Neutrophil (primary cell): ENCODE measurements at regions not wholly inside any gene's neighbourhood (a gene's known extent, or its start where the extent isn't known, plus 50 kb on each side); places are given as distances from the start of the nearest gene placed in this dataset.
"Not testable (repeated sequence)": the region's sequence is repeated elsewhere in the genome, so short reads cannot be mapped to it uniquely, and the experiment has no call there.

Source experiments
- H3K27ac ChIP-seq: fragments of 200-600 bp; sonication (generic); 2 replicates; pipeline ENCODE4 v1.5.1; 2016; ENCODE audit warnings: mild to moderate bottlenecking, moderate library complexity
- H3K27me3 ChIP-seq: fragments of 200-600 bp; sonication (generic); 2 replicates; pipeline ENCODE4 v1.6.0; 2016; ENCODE audit warnings: mild to moderate bottlenecking
- H3K36me3 ChIP-seq: fragments of 200-600 bp; sonication (generic); 2 replicates; pipeline ENCODE4 v1.5.1; 2017
- H3K4me1 ChIP-seq, 2 experiments: fragments of 200-600 bp in 1 of 2; sonication (generic) in 1 of 2; 1 replicate in 1 of 2; 2 replicates in 1 of 2; pipeline versions ENCODE4 v1.5.1 to v1.6.1; 2013 to 2016; ENCODE audit warnings: low read depth in 1 of 2, low read length in 1 of 2, mild to moderate bottlenecking in 1 of 2, moderate library complexity in 1 of 2; ENCODE audit not compliant: control insufficient read depth in 1 of 2, insufficient read depth in 1 of 2
- H3K4me3 ChIP-seq, 2 experiments: fragments of 200-600 bp in 1 of 2; sonication (generic) in 1 of 2; 1 replicate in 1 of 2; 2 replicates in 1 of 2; pipeline ENCODE4 v1.5.1; 2013 to 2016; ENCODE audit warnings: low read depth in 1 of 2, low read length in 1 of 2, mild to moderate bottlenecking in 1 of 2, moderate library complexity in 1 of 2
- H3K9me3 ChIP-seq: fragments of 200-600 bp; sonication (generic); 2 replicates; pipeline ENCODE4 v1.5.1; 2016
- TF ChIP-seq, protein P1 (sequence below): fragments of 200-600 bp; sonication (generic); IDR thresholded peaks from 2 replicates; pipeline ENCODE4 v1.5.1; 2016; ENCODE audit warnings: antibody characterized with exemption

DNA sequence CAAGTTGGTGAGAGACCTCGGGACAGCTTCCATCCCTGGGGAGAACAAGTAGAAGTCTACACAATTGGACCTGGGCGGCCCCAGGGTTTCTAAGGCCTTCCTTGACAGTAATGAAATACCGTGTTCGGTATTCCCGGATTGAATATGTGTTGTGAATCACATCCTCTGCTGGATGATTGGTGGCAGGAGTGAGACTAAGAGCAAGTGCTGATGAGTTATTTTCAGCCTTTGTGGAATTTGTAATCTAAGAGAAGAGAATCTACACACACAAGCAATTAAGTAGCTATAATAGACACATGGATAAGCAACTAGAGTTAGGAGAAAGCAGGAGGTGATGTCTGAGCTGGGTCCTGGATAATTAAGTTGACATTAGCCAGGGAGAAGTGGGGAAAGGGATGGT lies 64.8 kb upstream of the VWC2 start:
- Histone ChIP-seq H3K27me3 (no peaks in the 10 kb centered on the region), H3K36me3 (no peaks in the 10 kb centered on the region), H3K27ac (no peak overlapping the region), H3K4me3 (no peak overlapping the region), H3K9me3 (no peaks in the 10 kb centered on the region), H3K4me1 (no peaks in the 10 kb centered on the region)
- TF ChIP-seq, protein P1, sequence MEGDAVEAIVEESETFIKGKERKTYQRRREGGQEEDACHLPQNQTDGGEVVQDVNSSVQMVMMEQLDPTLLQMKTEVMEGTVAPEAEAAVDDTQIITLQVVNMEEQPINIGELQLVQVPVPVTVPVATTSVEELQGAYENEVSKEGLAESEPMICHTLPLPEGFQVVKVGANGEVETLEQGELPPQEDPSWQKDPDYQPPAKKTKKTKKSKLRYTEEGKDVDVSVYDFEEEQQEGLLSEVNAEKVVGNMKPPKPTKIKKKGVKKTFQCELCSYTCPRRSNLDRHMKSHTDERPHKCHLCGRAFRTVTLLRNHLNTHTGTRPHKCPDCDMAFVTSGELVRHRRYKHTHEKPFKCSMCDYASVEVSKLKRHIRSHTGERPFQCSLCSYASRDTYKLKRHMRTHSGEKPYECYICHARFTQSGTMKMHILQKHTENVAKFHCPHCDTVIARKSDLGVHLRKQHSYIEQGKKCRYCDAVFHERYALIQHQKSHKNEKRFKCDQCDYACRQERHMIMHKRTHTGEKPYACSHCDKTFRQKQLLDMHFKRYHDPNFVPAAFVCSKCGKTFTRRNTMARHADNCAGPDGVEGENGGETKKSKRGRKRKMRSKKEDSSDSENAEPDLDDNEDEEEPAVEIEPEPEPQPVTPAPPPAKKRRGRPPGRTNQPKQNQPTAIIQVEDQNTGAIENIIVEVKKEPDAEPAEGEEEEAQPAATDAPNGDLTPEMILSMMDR = no peak

DNA sequence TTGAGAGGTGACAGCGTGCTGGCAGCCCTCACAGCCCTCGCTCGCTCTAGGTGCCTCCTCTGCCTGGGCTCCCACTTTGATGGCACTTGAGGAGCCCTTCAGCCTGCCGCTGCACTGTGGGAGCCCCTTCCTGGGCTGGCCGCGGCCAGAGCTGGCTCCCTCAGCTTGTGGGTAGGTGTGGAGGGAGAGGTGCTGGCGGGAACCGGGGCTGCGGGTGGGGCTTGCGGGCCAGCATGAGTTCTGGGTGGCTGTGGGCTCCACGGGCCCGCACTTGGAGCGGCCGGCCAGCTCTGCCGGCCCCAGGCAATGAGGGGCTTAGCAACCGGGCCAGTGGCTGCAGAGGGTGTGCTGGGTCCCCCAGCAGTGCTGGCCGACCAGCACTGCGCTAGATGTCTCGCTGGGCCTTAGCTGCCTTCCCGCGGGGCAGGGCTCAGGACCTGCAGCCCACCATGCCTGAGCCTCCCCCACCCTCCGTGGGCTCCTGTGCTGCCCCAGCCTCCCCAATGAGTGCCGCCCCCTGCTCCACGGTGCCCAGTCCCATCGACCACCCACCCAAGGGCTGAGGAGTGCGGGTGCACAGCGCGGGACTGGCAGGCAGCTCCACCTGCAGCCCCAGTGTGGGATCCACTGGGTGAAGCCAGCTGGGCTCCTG lies 62.2 kb upstream of the VWC2 start:
- not testable (repeated sequence) for H3K4me3 ChIP-seq, H3K36me3 ChIP-seq, H3K27ac ChIP-seq, H3K4me1 ChIP-seq, H3K9me3 ChIP-seq, H3K27me3 ChIP-seq

DNA sequence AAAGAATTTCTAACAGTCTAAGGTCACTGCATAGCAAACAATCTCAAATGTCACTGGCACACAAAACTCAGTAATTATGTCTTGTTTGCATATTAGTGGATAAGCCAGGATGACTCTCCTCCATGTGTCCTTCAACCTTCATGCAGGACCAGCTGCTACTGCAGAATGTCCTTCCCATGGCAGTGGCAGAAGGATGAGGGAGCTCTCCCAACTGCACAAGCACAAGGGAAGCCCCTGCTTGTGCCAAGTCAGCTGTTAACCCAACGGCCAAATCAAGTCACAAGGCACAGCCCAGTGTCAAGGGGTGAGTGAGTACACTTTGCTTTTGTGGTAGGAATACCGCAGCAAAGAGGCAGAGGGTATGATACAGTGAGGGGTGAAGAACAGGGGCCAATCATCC lies 59.3 kb upstream of the VWC2 start:
- H3K36me3 ChIP-seq = no peaks in the 10 kb centered on the region

DNA sequence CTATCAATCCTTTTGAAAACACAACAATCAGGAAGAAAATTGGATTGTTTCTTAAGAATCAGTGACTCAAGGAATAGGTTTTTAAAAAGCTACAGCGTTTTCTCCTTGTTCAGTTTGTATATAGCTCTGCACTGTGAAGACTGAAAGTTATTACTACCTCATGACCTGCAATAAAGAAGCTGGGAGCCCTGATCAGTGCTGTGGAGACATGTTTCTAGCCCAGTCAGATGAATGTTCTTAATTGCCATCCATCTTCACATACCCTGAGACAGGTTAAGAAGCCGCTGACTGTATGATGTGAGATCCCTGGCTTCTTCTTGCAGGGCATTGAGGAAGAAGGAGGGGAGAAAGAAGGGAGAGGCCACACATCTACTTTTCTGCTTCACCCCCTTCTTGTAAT lies 58.0 kb upstream of the VWC2 start:
- no peaks in the 10 kb centered on the region for H3K4me1 ChIP-seq
- H3K36me3 ChIP-seq = no peaks in the 10 kb centered on the region
- no peak overlapping the region for H3K27ac ChIP-seq
- no peaks in the 10 kb centered on the region for H3K27me3 ChIP-seq
- H3K4me3 ChIP-seq = no peak overlapping the region
- H3K9me3 ChIP-seq = no peaks in the 10 kb centered on the region
- TF ChIP-seq, protein P1 = no peak

More for the DNA sequence above, 59.3 kb upstream of the VWC2 start:
- TF ChIP-seq, protein P1 = no peak
- no peaks in the 10 kb centered on the region for H3K27me3 ChIP-seq
- H3K27ac ChIP-seq = no peak overlapping the region
- H3K9me3 ChIP-seq = no peaks in the 10 kb centered on the region
- H3K4me1 ChIP-seq = no peaks in the 10 kb centered on the region
- H3K4me3 ChIP-seq = no peak overlapping the region

DNA sequence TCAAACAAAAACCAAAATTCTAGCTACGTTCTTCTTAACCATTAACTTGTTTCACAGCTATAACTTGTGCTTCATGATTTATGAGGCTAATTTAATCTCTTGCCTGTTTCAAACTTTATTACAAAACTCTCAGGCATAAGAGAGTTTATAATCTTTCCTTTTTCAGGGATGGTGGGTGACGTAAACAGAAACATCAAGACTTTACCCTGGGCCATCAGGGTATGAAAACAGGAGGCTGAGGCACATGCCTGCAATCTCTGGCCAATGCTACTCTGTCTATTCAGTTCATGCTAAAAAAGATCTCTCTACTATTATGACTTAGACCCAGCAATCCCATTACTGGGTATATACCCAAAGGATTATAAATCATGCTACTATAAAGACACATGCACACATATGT lies 55.9 kb upstream of the VWC2 start:
- Histone ChIP-seq H3K4me3 (no peak overlapping the region), H3K36me3 (no peaks in the 10 kb centered on the region)
- TF ChIP-seq, protein P1 = no peak

DNA sequence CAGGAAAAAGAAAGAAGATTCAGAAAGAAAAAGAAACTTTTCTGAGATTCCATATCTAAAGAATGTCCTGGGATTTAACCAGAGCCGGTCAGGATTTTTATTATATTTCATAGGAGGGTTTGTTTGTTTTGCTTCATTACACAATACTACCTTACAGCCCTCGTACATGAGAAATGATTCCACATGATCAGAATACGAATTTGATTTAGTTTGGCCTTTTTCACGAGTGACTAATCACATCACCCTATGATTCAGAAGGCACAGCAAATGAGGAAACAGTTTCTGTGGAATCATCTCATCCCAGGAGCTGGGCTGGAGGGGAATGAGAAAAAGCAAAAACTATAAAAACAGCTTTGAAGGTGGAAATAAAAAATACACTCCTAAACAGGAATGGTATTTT lies 54.7 kb upstream of the VWC2 start:
- Histone ChIP-seq H3K9me3 (no peaks in the 10 kb centered on the region), H3K27me3 (no peaks in the 10 kb centered on the region), H3K27ac (no peak overlapping the region), H3K4me3 (no peak overlapping the region), H3K4me1 (no peaks in the 10 kb centered on the region), H3K36me3 (no peaks in the 10 kb centered on the region)
- TF ChIP-seq, protein P1 = no peak

More for the DNA sequence above, 55.9 kb upstream of the VWC2 start:
- Histone ChIP-seq H3K27me3 (no peaks in the 10 kb centered on the region), H3K4me1 (no peaks in the 10 kb centered on the region), H3K27ac (no peak overlapping the region), H3K9me3 (no peaks in the 10 kb centered on the region)
